ENCODE measurements at regions not wholly inside any gene's neighbourhood (a gene's known extent, or its start where the extent isn't known, plus 50 kb on each side); places are given as distances from the start of the nearest gene placed in this dataset.

DNA sequence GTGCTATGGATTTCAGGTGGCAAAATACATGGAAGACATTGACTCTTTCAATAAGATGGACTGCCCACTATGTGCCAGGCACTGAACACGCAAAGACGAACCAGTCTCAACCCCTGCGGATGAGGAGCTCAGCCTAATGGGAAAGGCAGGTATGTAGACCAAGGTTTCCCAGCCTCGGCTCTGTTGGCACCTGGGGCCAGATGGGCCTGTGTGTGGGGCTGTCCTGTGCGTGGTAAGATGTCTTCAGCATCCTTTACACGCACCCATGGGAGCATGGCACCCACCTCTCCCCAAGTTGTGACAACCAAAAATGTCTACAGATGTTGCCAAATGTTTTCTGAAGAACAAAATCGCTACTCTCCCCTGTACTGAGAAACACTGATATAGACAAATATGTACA, 82.6 kb upstream of the FOXQ1 start:
- no peak for DNase-seq (ENCODE audit: low read depth in 2 of 2)
- H3K36me3 ChIP-seq (ENCODE audit: control insufficient read depth, insufficient read depth, low read length), result no peaks in the 10 kb centered on the region
- H3K4me2 ChIP-seq (ENCODE audit: extremely low read depth, insufficient read depth, low read length), result no peak overlapping the region
- no peaks in the 10 kb centered on the region for H3K4me1 ChIP-seq (ENCODE audit: control insufficient read depth, extremely low read depth, insufficient read depth, low read length)
- H3K27ac ChIP-seq (ENCODE audit: insufficient read depth, low read length), result no peak overlapping the region
- no peaks in the 10 kb centered on the region for H3K9me3 ChIP-seq (ENCODE audit: control insufficient read depth, insufficient read depth, low read depth, low read length)
- no peaks in the 10 kb centered on the region for H3K27me3 ChIP-seq (ENCODE audit: control insufficient read depth, insufficient read depth, low read length)
- H3K4me3 ChIP-seq (replicated peaks in 1 of 4; ENCODE audit: control extremely low read depth in 1 of 4, insufficient read depth in 1 of 4, low read depth in 3 of 4, low read length in 4 of 4), result no peak overlapping the region
- no peaks in the 10 kb centered on the region for H4K20me1 ChIP-seq (ENCODE audit: control insufficient read depth, extremely low read depth, insufficient read depth, low read length)
- H3K79me2 ChIP-seq (ENCODE audit: control insufficient read depth, insufficient read depth, low read length), result no peaks in the 10 kb centered on the region
- H3K9ac ChIP-seq (ENCODE audit: insufficient read depth, low read length), result no peak overlapping the region
- no peak for TF ChIP-seq EZH2 (IDR thresholded peaks at IDR 0.05; ENCODE audit: low read length, missing control alignments)
- TF ChIP-seq, protein P1, sequence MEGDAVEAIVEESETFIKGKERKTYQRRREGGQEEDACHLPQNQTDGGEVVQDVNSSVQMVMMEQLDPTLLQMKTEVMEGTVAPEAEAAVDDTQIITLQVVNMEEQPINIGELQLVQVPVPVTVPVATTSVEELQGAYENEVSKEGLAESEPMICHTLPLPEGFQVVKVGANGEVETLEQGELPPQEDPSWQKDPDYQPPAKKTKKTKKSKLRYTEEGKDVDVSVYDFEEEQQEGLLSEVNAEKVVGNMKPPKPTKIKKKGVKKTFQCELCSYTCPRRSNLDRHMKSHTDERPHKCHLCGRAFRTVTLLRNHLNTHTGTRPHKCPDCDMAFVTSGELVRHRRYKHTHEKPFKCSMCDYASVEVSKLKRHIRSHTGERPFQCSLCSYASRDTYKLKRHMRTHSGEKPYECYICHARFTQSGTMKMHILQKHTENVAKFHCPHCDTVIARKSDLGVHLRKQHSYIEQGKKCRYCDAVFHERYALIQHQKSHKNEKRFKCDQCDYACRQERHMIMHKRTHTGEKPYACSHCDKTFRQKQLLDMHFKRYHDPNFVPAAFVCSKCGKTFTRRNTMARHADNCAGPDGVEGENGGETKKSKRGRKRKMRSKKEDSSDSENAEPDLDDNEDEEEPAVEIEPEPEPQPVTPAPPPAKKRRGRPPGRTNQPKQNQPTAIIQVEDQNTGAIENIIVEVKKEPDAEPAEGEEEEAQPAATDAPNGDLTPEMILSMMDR (conservative IDR thresholded peaks at IDR 0.05 in 1 of 2, IDR thresholded peaks at IDR 0.05 in 1 of 2; ENCODE audit: low read depth in 1 of 2, low read length in 2 of 2), result no peak
- H2AFZ ChIP-seq (ENCODE audit: low read length), result no peak overlapping the region

DNA sequence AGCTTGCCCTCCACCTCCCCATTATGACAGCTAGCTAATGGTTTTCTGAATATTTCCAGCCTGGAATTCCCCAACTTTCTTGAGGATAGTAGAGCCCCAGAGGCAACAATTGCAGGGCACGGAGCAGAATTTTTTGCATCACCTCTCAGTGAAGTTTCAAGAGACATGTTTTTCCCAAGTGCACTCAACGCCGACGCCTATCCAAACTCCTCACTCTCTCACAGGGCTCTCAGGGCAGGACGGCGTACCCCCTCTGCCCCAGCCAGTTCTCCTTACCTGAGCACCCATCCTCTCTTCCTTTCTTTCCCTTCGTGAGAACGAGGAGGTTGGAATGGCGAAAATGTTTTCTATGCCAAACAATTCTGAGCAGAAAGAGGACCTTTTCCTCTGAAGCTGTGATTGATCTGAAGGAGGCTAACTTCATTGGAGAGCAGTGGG, 83.1 kb upstream of the FOXQ1 start:
- TF ChIP-seq EZH2 (IDR thresholded peaks at IDR 0.05; ENCODE audit: low read length, missing control alignments), result no peak
- TF ChIP-seq, protein P1 (conservative IDR thresholded peaks at IDR 0.05 in 1 of 2, IDR thresholded peaks at IDR 0.05 in 1 of 2; ENCODE audit: low read depth in 1 of 2, low read length in 2 of 2), result no peak
- Histone ChIP-seq H3K27me3 (ENCODE audit: control insufficient read depth, insufficient read depth, low read length) (no peaks in the 10 kb centered on the region), H3K4me3 (replicated peaks in 1 of 4; ENCODE audit: control extremely low read depth in 1 of 4, insufficient read depth in 1 of 4, low read depth in 3 of 4, low read length in 4 of 4) (no peak overlapping the region), H3K36me3 (ENCODE audit: control insufficient read depth, insufficient read depth, low read length) (no peaks in the 10 kb centered on the region), H3K9me3 (ENCODE audit: control insufficient read depth, insufficient read depth, low read depth, low read length) (no peaks in the 10 kb centered on the region), H3K79me2 (ENCODE audit: control insufficient read depth, insufficient read depth, low read length) (no peaks in the 10 kb centered on the region), H2AFZ (ENCODE audit: low read length) (no peak overlapping the region), H3K27ac (ENCODE audit: insufficient read depth, low read length) (no peak overlapping the region), H4K20me1 (ENCODE audit: control insufficient read depth, extremely low read depth, insufficient read depth, low read length) (no peaks in the 10 kb centered on the region), H3K9ac (ENCODE audit: insufficient read depth, low read length) (no peak overlapping the region), H3K4me2 (ENCODE audit: extremely low read depth, insufficient read depth, low read length) (no peak overlapping the region), H3K4me1 (ENCODE audit: control insufficient read depth, extremely low read depth, insufficient read depth, low read length) (no peaks in the 10 kb centered on the region)
- DNase-seq (ENCODE audit: low read depth in 2 of 2), result no peak

DNA sequence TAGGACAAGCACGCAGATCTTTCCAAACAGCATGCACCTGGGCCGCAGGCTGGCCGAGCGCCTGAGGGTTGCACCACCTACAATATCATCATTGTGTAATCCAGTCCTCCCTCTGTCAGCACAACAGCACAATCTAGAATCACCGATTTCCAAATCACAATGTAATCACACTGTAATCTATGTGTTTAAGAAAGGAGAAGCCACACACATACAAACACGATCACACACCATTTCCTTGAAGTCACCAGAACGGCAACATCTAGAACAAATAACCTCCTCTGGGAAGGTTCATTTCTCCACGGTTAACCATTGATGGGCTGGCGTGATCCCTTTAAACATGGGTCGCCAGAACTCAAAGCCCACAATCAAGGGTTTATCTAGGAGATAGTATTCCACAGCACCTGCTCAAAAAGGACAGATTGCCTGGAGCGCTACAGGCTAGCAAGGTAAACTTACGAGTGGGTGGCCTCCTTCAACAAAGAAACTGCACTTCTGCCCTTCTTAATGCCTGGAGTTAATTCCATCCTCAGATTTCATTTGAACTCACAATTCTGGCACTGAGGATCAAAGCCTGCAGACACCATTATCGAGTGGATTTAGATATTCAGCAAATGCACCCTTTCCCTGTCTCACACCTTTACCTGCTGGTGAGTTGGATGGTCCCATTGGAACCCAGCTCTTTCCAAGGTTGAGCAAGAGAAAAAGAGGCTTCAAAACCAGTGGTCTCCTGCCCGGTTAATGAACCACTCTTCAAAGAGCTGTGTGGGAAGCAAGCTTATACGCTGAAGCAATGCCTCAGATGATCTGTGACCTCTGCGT, 83.8 kb upstream of the FOXQ1 start:
- Histone ChIP-seq H3K4me1 (ENCODE audit: control insufficient read depth, extremely low read depth, insufficient read depth, low read length) (no peaks in the 10 kb centered on the region), H4K20me1 (ENCODE audit: control insufficient read depth, extremely low read depth, insufficient read depth, low read length) (no peaks in the 10 kb centered on the region), H2AFZ (ENCODE audit: low read length) (no peak overlapping the region), H3K9ac (ENCODE audit: insufficient read depth, low read length) (no peak overlapping the region), H3K79me2 (ENCODE audit: control insufficient read depth, insufficient read depth, low read length) (no peaks in the 10 kb centered on the region), H3K27me3 (ENCODE audit: control insufficient read depth, insufficient read depth, low read length) (no peaks in the 10 kb centered on the region), H3K36me3 (ENCODE audit: control insufficient read depth, insufficient read depth, low read length) (no peaks in the 10 kb centered on the region), H3K4me3 (replicated peaks in 1 of 4; ENCODE audit: control extremely low read depth in 1 of 4, insufficient read depth in 1 of 4, low read depth in 3 of 4, low read length in 4 of 4) (no peak overlapping the region), H3K9me3 (ENCODE audit: control insufficient read depth, insufficient read depth, low read depth, low read length) (no peaks in the 10 kb centered on the region), H3K27ac (ENCODE audit: insufficient read depth, low read length) (no peak overlapping the region), H3K4me2 (ENCODE audit: extremely low read depth, insufficient read depth, low read length) (no peak overlapping the region)
- TF ChIP-seq, protein P1 (conservative IDR thresholded peaks at IDR 0.05 in 1 of 2, IDR thresholded peaks at IDR 0.05 in 1 of 2; ENCODE audit: low read depth in 1 of 2, low read length in 2 of 2), result no peak
- no peak for DNase-seq (ENCODE audit: low read depth in 2 of 2)
